HL-60 (cell line): ENCODE measurements at regions not wholly inside any gene's neighbourhood (a gene's known extent, or its start where the extent isn't known, plus 50 kb on each side); places are given as distances from the start of the nearest gene placed in this dataset.

Source experiments
- GABPA ChIP-seq: IDR thresholded peaks from 2 replicates; pipeline ENCODE4 v1.6.1; 2012; ENCODE audit warnings: low read depth
- POLR2AphosphoS5 ChIP-seq: IDR thresholded peaks from 2 replicates; pipeline ENCODE4 v1.6.1; 2012; ENCODE audit warnings: low read depth
- REST ChIP-seq: IDR thresholded peaks from 2 replicates; pipeline ENCODE4 v1.6.1; 2012; ENCODE audit warnings: low read depth; ENCODE audit not compliant: insufficient replicate concordance
- TF ChIP-seq, protein P1 (sequence below): IDR thresholded peaks from one replicate; pipeline ENCODE4 v1.5.1; 2011; ENCODE audit warnings: low read length, control low read depth, inconsistent platforms; ENCODE audit not compliant: insufficient read depth

DNA sequence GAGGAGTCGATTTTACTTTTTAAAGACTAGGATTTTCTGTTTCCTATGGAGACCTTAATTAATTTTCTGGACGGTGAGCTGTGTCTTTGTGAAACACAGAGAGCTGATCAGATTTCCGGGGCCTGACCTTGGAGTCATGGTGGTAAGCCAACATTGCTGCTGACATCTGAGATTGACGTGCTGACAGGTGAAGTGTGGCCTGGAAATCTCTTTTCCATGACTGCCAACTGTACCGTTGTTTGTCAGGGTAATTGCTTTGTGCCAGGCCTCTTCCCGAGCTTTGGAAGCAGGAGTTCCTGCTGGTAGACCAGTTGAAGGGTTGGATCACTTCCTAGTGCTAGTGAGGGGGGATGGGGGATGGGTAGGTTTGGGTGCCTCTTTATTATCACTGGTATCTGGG is 71.2 kb downstream of the ADRA2A start:
- TF ChIP-seq, protein P1, sequence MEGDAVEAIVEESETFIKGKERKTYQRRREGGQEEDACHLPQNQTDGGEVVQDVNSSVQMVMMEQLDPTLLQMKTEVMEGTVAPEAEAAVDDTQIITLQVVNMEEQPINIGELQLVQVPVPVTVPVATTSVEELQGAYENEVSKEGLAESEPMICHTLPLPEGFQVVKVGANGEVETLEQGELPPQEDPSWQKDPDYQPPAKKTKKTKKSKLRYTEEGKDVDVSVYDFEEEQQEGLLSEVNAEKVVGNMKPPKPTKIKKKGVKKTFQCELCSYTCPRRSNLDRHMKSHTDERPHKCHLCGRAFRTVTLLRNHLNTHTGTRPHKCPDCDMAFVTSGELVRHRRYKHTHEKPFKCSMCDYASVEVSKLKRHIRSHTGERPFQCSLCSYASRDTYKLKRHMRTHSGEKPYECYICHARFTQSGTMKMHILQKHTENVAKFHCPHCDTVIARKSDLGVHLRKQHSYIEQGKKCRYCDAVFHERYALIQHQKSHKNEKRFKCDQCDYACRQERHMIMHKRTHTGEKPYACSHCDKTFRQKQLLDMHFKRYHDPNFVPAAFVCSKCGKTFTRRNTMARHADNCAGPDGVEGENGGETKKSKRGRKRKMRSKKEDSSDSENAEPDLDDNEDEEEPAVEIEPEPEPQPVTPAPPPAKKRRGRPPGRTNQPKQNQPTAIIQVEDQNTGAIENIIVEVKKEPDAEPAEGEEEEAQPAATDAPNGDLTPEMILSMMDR = no peak
- TF ChIP-seq REST (no peak), POLR2AphosphoS5 (no peak), GABPA (no peak)
